HG02678 (cell line): ENCODE measurements at regions not wholly inside any gene's neighbourhood (a gene's known extent, or its start where the extent isn't known, plus 50 kb on each side); places are given as distances from the start of the nearest gene placed in this dataset.

Experiments
- ATAC-seq: cut with Tn5 transposase; IDR thresholded peaks from one replicate; pipeline ENCODE4 v1.9.1; 2021; ENCODE audit warnings: mild to moderate bottlenecking, moderate library complexity; ENCODE audit not compliant: unreplicated experiment

GRCh38 chr4:56757821-56758411, 63.6 kb downstream of the SPINK2 start:
- ATAC-seq = peak; percentile 89

GRCh38 chr4:56757261-56757746, 64.2 kb downstream of the SPINK2 start:
- peak; percentile 52 for ATAC-seq

- ATAC-seq = no peak
These were observed 65.6 kb downstream of the SPINK2 start for GRCh38 chr4:56755901-56756300.

- ATAC-seq = no peak
These were observed 68.5 kb downstream of the SPINK2 start for GRCh38 chr4:56752985-56753384.

- no peak for ATAC-seq
These were observed 69.1 kb upstream of the HOPX start for GRCh38 chr4:56750231-56750630.

GRCh38 chr4:56748271-56748670, 67.2 kb upstream of the HOPX start:
- ATAC-seq = no peak

- ATAC-seq = no peak
These were observed 65.5 kb upstream of the HOPX start for GRCh38 chr4:56746639-56747038.

- ATAC-seq = no peak
These were observed 63.9 kb upstream of the HOPX start for GRCh38 chr4:56745042-56745441.

GRCh38 chr4:56744030-56744429, 62.9 kb upstream of the HOPX start:
- ATAC-seq = no peak

GRCh38 chr4:56743550-56743949, 62.5 kb upstream of the HOPX start:
- ATAC-seq = no peak

- no peak for ATAC-seq
These were observed 61.2 kb upstream of the HOPX start for GRCh38 chr4:56742080-56742871.

GRCh38 chr4:56741595-56741994, 60.5 kb upstream of the HOPX start:
- no peak for ATAC-seq

- no peak for ATAC-seq
These were observed 58.1 kb upstream of the HOPX start for GRCh38 chr4:56739066-56739777.

GRCh38 chr4:56737666-56738065, 56.6 kb upstream of the HOPX start:
- ATAC-seq = no peak

GRCh38 chr4:56733352-56733751, 52.3 kb upstream of the HOPX start:
- ATAC-seq = no peak

GRCh38 chr4:56732301-56732700, 51.2 kb upstream of the HOPX start:
- ATAC-seq = no peak

GRCh38 chr4:56731857-56732256, 50.8 kb upstream of the HOPX start:
- ATAC-seq = no peak
